Natural killer cell (primary cell): ENCODE measurements at regions not wholly inside any gene's neighbourhood (a gene's known extent, or its start where the extent isn't known, plus 50 kb on each side); places are given as distances from the start of the nearest gene placed in this dataset.
"Not testable (repeated sequence)": the region's sequence is repeated elsewhere in the genome, so short reads cannot be mapped to it uniquely, and the experiment has no call there.

Experiments
- ATAC-seq, 3 donors: fragments of 150-1000 bp in 2 of 3; fragments of 200-7000 bp in 1 of 3; cut with Tn5 transposase; 1 replicate in 1 of 3; 2 replicates in 2 of 3; pipeline ENCODE4 v1.10.0; 2021; ENCODE audit warnings: mild to moderate bottlenecking in 2 of 3, moderate library complexity in 2 of 3
- DNase-seq, 2 donors: peaks; one replicate each; pipeline versions ENCODE4 v3.0.0 to v3.0.0-alpha.2; 2013 to 2021; ENCODE audit warnings: mixed read lengths in 1 of 2
- H3K27ac ChIP-seq: one replicate; pipeline ENCODE4 v1.5.1; 2013; ENCODE audit warnings: mild to moderate bottlenecking, low read length
- H3K27me3 ChIP-seq: one replicate; pipeline ENCODE4 v1.6.1; 2013; ENCODE audit warnings: low read length; ENCODE audit not compliant: control insufficient read depth, insufficient read depth
- H3K36me3 ChIP-seq: one replicate; pipeline ENCODE4 v1.6.1; 2013; ENCODE audit warnings: low read length; ENCODE audit not compliant: control insufficient read depth, insufficient read depth
- H3K4me1 ChIP-seq: one replicate; pipeline ENCODE4 v1.6.1; 2013; ENCODE audit warnings: low read length; ENCODE audit not compliant: control insufficient read depth, insufficient read depth
- H3K4me3 ChIP-seq: one replicate; pipeline ENCODE4 v1.5.1; 2013; ENCODE audit warnings: low read length
- H3K9me3 ChIP-seq: one replicate; pipeline ENCODE4 v1.6.1; 2013; ENCODE audit warnings: low read length; ENCODE audit not compliant: control insufficient read depth, insufficient read depth
- H3K27ac Mint-ChIP-seq, 2 donors: one replicate each; pipeline ENCODE4 v1.8.0; 2022; ENCODE audit warnings: mild to moderate bottlenecking in 2 of 2, mixed read lengths in 2 of 2, moderate library complexity in 1 of 2
- H3K27me3 Mint-ChIP-seq, 2 donors: one replicate each; pipeline ENCODE4 v1.8.0; 2022; ENCODE audit warnings: low read depth in 2 of 2, mixed read lengths in 2 of 2
- H3K36me3 Mint-ChIP-seq: one replicate; pipeline ENCODE4 v1.8.0; 2022; ENCODE audit warnings: mixed read lengths
- H3K4me1 Mint-ChIP-seq, 2 donors: one replicate each; pipeline ENCODE4 v1.8.0; 2022; ENCODE audit warnings: mixed read lengths in 2 of 2
- H3K4me3 Mint-ChIP-seq: one replicate; pipeline ENCODE4 v1.8.0; 2022; ENCODE audit warnings: mild to moderate bottlenecking, moderate library complexity, mixed read lengths
- H3K9me3 Mint-ChIP-seq, 2 donors: one replicate each; pipeline ENCODE4 v1.8.0; 2022; ENCODE audit warnings: mixed read lengths in 2 of 2
- WGBS: methylation state at CpG from one replicate; pipeline ENCODE4 v1.1.7; 2013; ENCODE audit warnings: missing lambda C conversion rate; ENCODE audit not compliant: insufficient coverage; 5-methylcytosine and 5-hydroxymethylcytosine counted together
- intact Hi-C: fragments of 100-400 bp; cut with micrococcal nuclease; formaldehyde crosslinking; loops from one replicate; pipeline ENCODE4 v1.14.2; 2022
- TF ChIP-seq, protein P1 (sequence below): fragments of 200-600 bp; IDR thresholded peaks from one replicate; pipeline ENCODE4 v1.8.0; 2022; ENCODE audit warnings: antibody characterized with exemption

DNA sequence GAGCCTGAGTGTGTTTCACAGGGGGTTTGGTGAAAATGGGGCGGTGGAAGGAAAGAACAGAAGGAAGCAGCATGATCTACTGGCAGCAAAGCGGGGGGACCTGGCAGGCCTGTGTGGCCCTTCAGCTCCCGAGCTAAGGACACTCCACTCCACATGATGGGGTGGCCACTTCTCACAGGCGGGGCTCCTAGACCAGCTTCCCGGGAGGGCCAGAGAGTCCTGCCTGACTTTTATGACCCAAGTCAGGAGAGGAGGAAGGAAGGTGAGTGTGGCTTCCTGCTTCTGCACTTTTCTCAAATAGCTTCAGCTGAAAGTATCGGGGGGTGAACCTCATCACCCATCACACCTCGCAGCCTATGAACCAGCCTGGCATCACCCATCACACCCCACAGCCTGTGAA lies 117.5 kb upstream of the AFDN start:
- H3K27ac ChIP-seq, result no peak overlapping the region
- peaks cover 22 to 32% of the 10 kb centered on the region in 2 donors for H3K4me1 Mint-ChIP-seq
- no peak for DNase-seq
- no peak overlapping the region for H3K4me3 Mint-ChIP-seq
- peaks cover 4% of the 10 kb centered on the region for H3K9me3 ChIP-seq
- H3K9me3 Mint-ChIP-seq, result peaks cover 0 to 2% of the 10 kb centered on the region in 2 donors
- 28% methylated on average over 5 of the region's 7 CpGs for WGBS
- H3K27me3 Mint-ChIP-seq, result peaks cover 35 to 64% of the 10 kb centered on the region in 2 donors
- TF ChIP-seq, protein P1, sequence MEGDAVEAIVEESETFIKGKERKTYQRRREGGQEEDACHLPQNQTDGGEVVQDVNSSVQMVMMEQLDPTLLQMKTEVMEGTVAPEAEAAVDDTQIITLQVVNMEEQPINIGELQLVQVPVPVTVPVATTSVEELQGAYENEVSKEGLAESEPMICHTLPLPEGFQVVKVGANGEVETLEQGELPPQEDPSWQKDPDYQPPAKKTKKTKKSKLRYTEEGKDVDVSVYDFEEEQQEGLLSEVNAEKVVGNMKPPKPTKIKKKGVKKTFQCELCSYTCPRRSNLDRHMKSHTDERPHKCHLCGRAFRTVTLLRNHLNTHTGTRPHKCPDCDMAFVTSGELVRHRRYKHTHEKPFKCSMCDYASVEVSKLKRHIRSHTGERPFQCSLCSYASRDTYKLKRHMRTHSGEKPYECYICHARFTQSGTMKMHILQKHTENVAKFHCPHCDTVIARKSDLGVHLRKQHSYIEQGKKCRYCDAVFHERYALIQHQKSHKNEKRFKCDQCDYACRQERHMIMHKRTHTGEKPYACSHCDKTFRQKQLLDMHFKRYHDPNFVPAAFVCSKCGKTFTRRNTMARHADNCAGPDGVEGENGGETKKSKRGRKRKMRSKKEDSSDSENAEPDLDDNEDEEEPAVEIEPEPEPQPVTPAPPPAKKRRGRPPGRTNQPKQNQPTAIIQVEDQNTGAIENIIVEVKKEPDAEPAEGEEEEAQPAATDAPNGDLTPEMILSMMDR, result no peak
- no peak overlapping the region for H3K27ac Mint-ChIP-seq
- no peaks in the 10 kb centered on the region for H3K36me3 Mint-ChIP-seq
- H3K4me3 ChIP-seq, result no peak overlapping the region
- no peak for ATAC-seq
- intact Hi-C loops, result no loop called here
- H3K27me3 ChIP-seq, result peaks cover 12% of the 10 kb centered on the region
- H3K4me1 ChIP-seq, result peaks cover 16% of the 10 kb centered on the region
- no peaks in the 10 kb centered on the region for H3K36me3 ChIP-seq

- H3K27me3 ChIP-seq, H3K9me3 ChIP-seq, DNase-seq, intact Hi-C loops, H3K9me3 Mint-ChIP-seq, H3K36me3 ChIP-seq, H3K27ac Mint-ChIP-seq, ATAC-seq, H3K27ac ChIP-seq, H3K36me3 Mint-ChIP-seq, H3K4me3 Mint-ChIP-seq, H3K4me3 ChIP-seq: not testable (repeated sequence)
- peaks cover 37 to 66% of the 10 kb centered on the region in 2 donors for H3K27me3 Mint-ChIP-seq
- peaks cover 16% of the 10 kb centered on the region for H3K4me1 ChIP-seq
- H3K4me1 Mint-ChIP-seq, result peaks cover 19 to 29% of the 10 kb centered on the region in 2 donors
- WGBS, result 94% methylated on average over 11 of the region's 11 CpGs
Observed at GRCh38 chr6:167709776-167710336, 116.9 kb upstream of the AFDN start.

DNA sequence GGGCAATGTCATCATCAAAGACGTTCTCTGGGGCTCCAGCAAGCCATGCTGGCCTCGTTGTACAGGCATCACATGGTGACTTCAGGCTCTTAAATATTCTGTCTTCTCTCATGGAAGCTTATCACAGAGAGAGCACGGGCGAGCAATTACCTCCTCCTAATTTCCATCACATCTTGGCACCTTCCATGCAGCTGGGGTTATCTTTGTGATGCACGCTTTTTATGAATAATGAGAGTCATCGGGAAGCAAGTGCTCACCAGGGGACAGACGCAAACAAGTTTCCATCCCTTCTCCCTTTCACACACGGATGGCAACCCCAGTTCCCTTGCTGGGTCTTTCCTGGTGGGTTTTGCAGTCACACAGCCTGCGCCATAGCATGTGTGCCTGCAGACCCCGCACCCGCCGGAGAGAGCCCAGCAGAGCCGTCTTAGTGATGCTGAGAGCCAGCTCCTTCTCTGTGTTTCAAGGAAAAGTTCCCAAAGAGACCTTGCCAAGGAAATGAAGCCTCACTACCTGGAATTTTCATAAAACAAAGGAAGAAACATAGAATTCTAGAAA lies 116.3 kb upstream of the AFDN start:
- Histone ChIP-seq H3K4me3 (no peak overlapping the region), H3K27ac (no peak overlapping the region), H3K4me1 (peaks cover 11% of the 10 kb centered on the region), H3K9me3 (peaks cover 4% of the 10 kb centered on the region), H3K36me3 (no peaks in the 10 kb centered on the region), H3K27me3 (peaks cover 7% of the 10 kb centered on the region)
- no peak for ATAC-seq
- WGBS, result 82% methylated on average over 13 of the region's 13 CpGs
- no peak overlapping the region for H3K4me3 Mint-ChIP-seq
- TF ChIP-seq, protein P1, result no peak
- peaks cover 14 to 24% of the 10 kb centered on the region in 2 donors for H3K4me1 Mint-ChIP-seq
- no peaks in the 10 kb centered on the region for H3K36me3 Mint-ChIP-seq
- H3K9me3 Mint-ChIP-seq, result peaks cover 0 to 2% of the 10 kb centered on the region in 2 donors
- intact Hi-C loops, result no loop called here
- no peak overlapping the region for H3K27ac Mint-ChIP-seq
- peaks cover 36 to 67% of the 10 kb centered on the region in 2 donors for H3K27me3 Mint-ChIP-seq
- DNase-seq, result no peak

GRCh38 chr6:167711211-167711610 lies 115.5 kb upstream of the AFDN start:
- peaks cover 13 to 16% of the 10 kb centered on the region in 2 donors for H3K4me1 Mint-ChIP-seq
- TF ChIP-seq, protein P1, result no peak

More at GRCh38 chr6:167711211-167711610, 115.5 kb upstream of the AFDN start:
- no peak overlapping the region for H3K27ac ChIP-seq
- H3K36me3 ChIP-seq, result no peaks in the 10 kb centered on the region
- H3K9me3 ChIP-seq, result peaks cover 3% of the 10 kb centered on the region
- H3K27me3 Mint-ChIP-seq, result peaks cover 36 to 71% of the 10 kb centered on the region in 2 donors
- H3K4me3 Mint-ChIP-seq, result no peak overlapping the region
- H3K36me3 Mint-ChIP-seq, result no peaks in the 10 kb centered on the region
- intact Hi-C loops, result no loop called here
- DNase-seq (no peak), ATAC-seq (no peak)
- H3K4me1 ChIP-seq, result peaks cover 6% of the 10 kb centered on the region
- H3K9me3 Mint-ChIP-seq, result peaks cover 0 to 2% of the 10 kb centered on the region in 2 donors
- 92% methylated on average over 8 of the region's 8 CpGs for WGBS
- H3K27ac Mint-ChIP-seq, result no peak overlapping the region
- peaks cover 4% of the 10 kb centered on the region for H3K27me3 ChIP-seq
- no peak overlapping the region for H3K4me3 ChIP-seq
